Suprapubic skin (tissue), 3 donors: ENCODE measurements at regions not wholly inside any gene's neighbourhood (a gene's known extent, or its start where the extent isn't known, plus 50 kb on each side); places are given as distances from the start of the nearest gene placed in this dataset.
A peak's percentile ranks its signal among the peaks of the same experiment; 100 is the strongest.

ENCODE experiments used
- CTCF ChIP-seq, 2 donors: fragments of 200-600 bp in 1 of 2; fragments of 450-650 bp in 1 of 2; sonication (generic) in 1 of 2; IDR thresholded peaks; one replicate each; pipeline ENCODE4 v1.5.1; 2016 to 2019; ENCODE audit warnings: antibody characterized with exemption in 2 of 2, mild to moderate bottlenecking in 1 of 2, moderate library complexity in 1 of 2
- EP300 ChIP-seq: sonication (generic); formaldehyde crosslinking; IDR thresholded peaks from one replicate; pipeline ENCODE4 v1.6.1; 2017; ENCODE audit warnings: antibody characterized with exemption

DNA sequence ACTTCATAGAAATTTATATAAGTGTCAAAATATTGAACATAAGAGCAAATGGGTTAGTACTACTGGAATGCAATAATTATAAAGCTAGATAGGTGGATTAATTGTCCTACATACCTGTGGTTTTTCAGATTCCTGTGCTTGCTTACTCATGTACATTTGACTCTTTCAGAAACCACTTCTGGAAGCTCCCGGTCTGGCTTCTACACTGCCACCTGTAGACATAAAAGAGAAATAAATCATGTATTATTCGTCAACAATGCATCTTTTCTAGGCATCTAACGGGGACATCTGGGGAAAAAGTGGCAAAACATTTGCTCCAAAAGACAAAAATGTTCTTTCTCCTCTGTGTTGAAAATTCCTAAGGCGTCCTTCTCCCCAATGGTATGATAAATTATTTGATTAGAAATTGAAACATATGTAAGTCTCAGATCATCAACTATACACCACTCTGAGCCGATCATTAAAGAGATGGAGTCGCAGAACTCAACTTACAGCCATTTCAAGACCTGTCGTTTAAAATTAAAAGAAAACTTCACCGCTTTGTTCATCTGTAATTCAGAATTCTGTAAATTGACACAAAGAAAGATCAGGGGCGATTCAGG is 648.7 kb upstream of the DIPK2B start:
- peak in 1 of 2 donors; percentile 7 for TF ChIP-seq CTCF (IDR thresholded peaks at IDR 0.05)
- no peak for TF ChIP-seq EP300
